ENCODE measurements at regions not wholly inside any gene's neighbourhood (a gene's known extent, or its start where the extent isn't known, plus 50 kb on each side); places are given as distances from the start of the nearest gene placed in this dataset.
"Not testable (repeated sequence)": the region's sequence is repeated elsewhere in the genome, so short reads cannot be mapped to it uniquely, and the experiment has no call there.

GRCh38 chr6:27052082-27052730, 195.3 kb upstream of the PRSS16 start:
- not testable (repeated sequence) for DNase-seq (ENCODE audit: low read depth in 2 of 2)

- no peak for DNase-seq (ENCODE audit: low read depth in 2 of 2)
Observed at GRCh38 chr6:27052731-27053082, 194.8 kb upstream of the PRSS16 start.

- no peak for DNase-seq (ENCODE audit: low read depth in 2 of 2)
Observed at GRCh38 chr6:27053738-27054137, 193.8 kb upstream of the PRSS16 start.

- DNase-seq (ENCODE audit: low read depth in 2 of 2), result no peak
Observed at GRCh38 chr6:27056615-27057014, 190.9 kb upstream of the PRSS16 start.

- no peak for DNase-seq (ENCODE audit: low read depth in 2 of 2)
Observed at GRCh38 chr6:27059621-27060425, 187.7 kb upstream of the PRSS16 start.

- no peak for DNase-seq (ENCODE audit: low read depth in 2 of 2)
Observed at GRCh38 chr6:27061235-27061993, 186.1 kb upstream of the PRSS16 start.

- DNase-seq (ENCODE audit: low read depth in 2 of 2), result no peak
Observed at GRCh38 chr6:27062755-27063154, 184.7 kb upstream of the PRSS16 start.

- no peak for DNase-seq (ENCODE audit: low read depth in 2 of 2)
Observed at GRCh38 chr6:27065183-27065582, 182.3 kb upstream of the PRSS16 start.

GRCh38 chr6:27066381-27066780, 181.1 kb upstream of the PRSS16 start:
- no peak for DNase-seq (ENCODE audit: low read depth in 2 of 2)

GRCh38 chr6:27066802-27067201, 180.7 kb upstream of the PRSS16 start:
- DNase-seq (ENCODE audit: low read depth in 2 of 2), result no peak

GRCh38 chr6:27073441-27073840, 174.1 kb upstream of the PRSS16 start:
- DNase-seq (ENCODE audit: low read depth in 2 of 2), result no peak

- DNase-seq (ENCODE audit: low read depth in 2 of 2), result no peak
Observed at GRCh38 chr6:27076116-27076515, 171.4 kb upstream of the PRSS16 start.

- no peak for DNase-seq (ENCODE audit: low read depth in 2 of 2)
Observed at GRCh38 chr6:27078734-27079357, 168.7 kb upstream of the PRSS16 start.

GRCh38 chr6:27081188-27081587, 166.3 kb upstream of the PRSS16 start:
- DNase-seq (ENCODE audit: low read depth in 2 of 2), result no peak

- DNase-seq (ENCODE audit: low read depth in 2 of 2), result no peak
Observed at GRCh38 chr6:27081931-27082330, 165.6 kb upstream of the PRSS16 start.

GRCh38 chr6:27088068-27088467, 159.4 kb upstream of the PRSS16 start:
- no peak for DNase-seq (ENCODE audit: low read depth in 2 of 2)

- no peak for DNase-seq (ENCODE audit: low read depth in 2 of 2)
Observed at GRCh38 chr6:27091661-27092315, 155.7 kb upstream of the PRSS16 start.

- DNase-seq (ENCODE audit: low read depth in 2 of 2), result no peak
Observed at GRCh38 chr6:27092316-27092692, 155.2 kb upstream of the PRSS16 start.

- DNase-seq (ENCODE audit: low read depth in 2 of 2), result no peak
Observed at GRCh38 chr6:27095914-27096313, 151.6 kb upstream of the PRSS16 start.

- no peak for DNase-seq (ENCODE audit: low read depth in 2 of 2)
Observed at GRCh38 chr6:27096834-27097511, 150.5 kb upstream of the PRSS16 start.

- DNase-seq (ENCODE audit: low read depth in 2 of 2), result no peak
Observed at GRCh38 chr6:27098956-27099355, 148.5 kb upstream of the PRSS16 start.

Data from stimulated activated CD4-positive, alpha-beta T cell treated with anti-CD3 and anti-CD28 coated beads, Interleukin-1b, Interleukin-23, amount 100 ng/mL, for 1 hour (primary cell).